Duodenal mucosa (tissue), 2 donors: ENCODE measurements at regions not wholly inside any gene's neighbourhood (a gene's known extent, or its start where the extent isn't known, plus 50 kb on each side); places are given as distances from the start of the nearest gene placed in this dataset.
"Not testable (repeated sequence)": the region's sequence is repeated elsewhere in the genome, so short reads cannot be mapped to it uniquely, and the experiment has no call there.

Source experiments
- H3K27ac ChIP-seq: one replicate; pipeline ENCODE4 v1.7.0; 2013; ENCODE audit warnings: low read depth, low read length
- H3K27me3 ChIP-seq, 2 donors: one replicate each; pipeline ENCODE4 v1.7.0; 2013; ENCODE audit warnings: low read length in 2 of 2, control low read depth in 1 of 2; ENCODE audit not compliant: insufficient read depth in 2 of 2, control insufficient read depth in 1 of 2
- H3K36me3 ChIP-seq, 2 donors: one replicate each; pipeline ENCODE4 v1.7.0; 2013; ENCODE audit warnings: low read length in 2 of 2, control low read depth in 1 of 2; ENCODE audit not compliant: insufficient read depth in 2 of 2, control insufficient read depth in 1 of 2
- H3K4me1 ChIP-seq, 2 donors: one replicate each; pipeline ENCODE4 v1.7.0; 2013; ENCODE audit warnings: low read length in 2 of 2, control low read depth in 1 of 2; ENCODE audit not compliant: insufficient read depth in 2 of 2, control insufficient read depth in 1 of 2
- H3K4me3 ChIP-seq, 2 donors: one replicate each; pipeline ENCODE4 v1.7.0; 2013; ENCODE audit warnings: low read length in 2 of 2, low read depth in 1 of 2
- H3K9ac ChIP-seq, 2 donors: one replicate each; pipeline ENCODE4 v1.7.0; 2013; ENCODE audit warnings: low read length in 2 of 2, low read depth in 1 of 2
- H3K9me3 ChIP-seq, 2 donors: one replicate each; pipeline ENCODE4 v1.7.0; 2013; ENCODE audit warnings: low read length in 2 of 2, control low read depth in 1 of 2; ENCODE audit not compliant: control insufficient read depth in 1 of 2

DNA sequence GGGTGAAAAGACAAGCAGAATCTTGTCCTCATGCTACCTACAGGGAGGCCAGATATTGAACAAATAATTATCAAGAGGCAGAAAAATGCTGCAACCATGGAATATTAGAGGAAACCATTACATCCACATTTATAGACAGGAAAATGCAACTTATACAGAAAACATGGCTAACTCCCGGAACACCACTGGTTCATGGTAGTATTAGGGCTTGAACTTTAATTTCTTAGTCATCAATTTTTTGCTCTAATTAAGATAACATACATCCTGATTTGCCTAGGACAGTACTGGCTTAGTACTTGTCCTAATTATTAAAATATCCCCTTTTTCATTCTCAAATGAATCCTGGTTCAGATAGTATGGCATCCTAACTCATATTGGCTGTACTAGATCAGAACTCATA is 76.3 kb upstream of the TGFBR2 start:
- Histone ChIP-seq H3K9ac (no peak overlapping the region), H3K27ac (no peak overlapping the region), H3K4me1 (no peaks in the 10 kb centered on the region), H3K27me3 (no peaks in the 10 kb centered on the region), H3K9me3 (no peaks in the 10 kb centered on the region), H3K36me3 (no peaks in the 10 kb centered on the region), H3K4me3 (no peak overlapping the region)

DNA sequence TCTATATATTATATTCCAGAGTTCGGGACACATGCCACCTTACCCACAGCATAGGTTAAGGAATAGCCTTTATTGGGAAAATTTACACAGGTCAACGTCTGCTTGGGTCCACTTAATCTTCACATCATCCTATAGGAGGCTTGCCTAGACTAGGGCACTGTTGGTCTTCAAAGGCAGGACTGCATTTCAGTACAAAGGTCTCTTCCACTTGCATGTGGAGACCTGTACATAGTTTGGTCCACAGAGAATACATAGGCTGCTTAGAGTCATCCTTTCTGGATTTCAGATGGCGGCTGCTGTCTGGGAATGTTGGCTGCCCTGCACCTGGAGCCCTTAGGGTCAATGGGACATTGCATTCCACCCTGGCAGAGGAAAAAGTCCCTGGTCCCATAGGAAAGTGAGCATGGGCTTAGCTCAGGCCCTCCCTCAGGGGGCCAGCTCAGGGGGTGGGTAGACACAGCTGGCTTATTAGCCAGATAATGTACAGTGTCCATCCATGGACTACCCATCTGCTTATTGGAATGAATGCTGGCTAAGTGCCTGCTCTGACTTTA is 75.3 kb upstream of the TGFBR2 start:
- no peak overlapping the region for H3K27ac ChIP-seq
- no peaks in the 10 kb centered on the region for H3K27me3 ChIP-seq
- H3K36me3 ChIP-seq, result no peaks in the 10 kb centered on the region
- no peak overlapping the region for H3K9ac ChIP-seq
- no peak overlapping the region for H3K4me3 ChIP-seq
- H3K9me3 ChIP-seq, result no peaks in the 10 kb centered on the region
- no peaks in the 10 kb centered on the region for H3K4me1 ChIP-seq

DNA sequence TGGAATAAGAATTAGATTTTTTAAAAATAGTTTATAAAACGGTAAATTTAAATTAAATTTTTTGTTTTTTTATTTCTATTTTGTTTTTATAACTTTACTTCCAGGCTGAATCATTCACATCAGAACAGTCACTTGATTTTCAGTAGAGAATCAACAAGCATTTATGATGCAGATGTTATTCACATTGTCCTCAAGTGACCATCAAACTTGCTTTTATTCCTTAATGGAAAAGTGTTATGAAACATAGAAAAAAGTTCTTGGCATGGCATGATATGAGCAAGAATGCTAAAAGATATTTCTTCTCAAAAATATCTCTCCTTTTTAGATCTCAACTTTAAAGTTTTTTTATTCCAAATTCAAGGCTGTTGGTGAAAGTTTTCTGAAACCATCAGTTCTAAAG is 70.9 kb upstream of the TGFBR2 start:
- Histone ChIP-seq H3K9ac (no peak overlapping the region), H3K27ac (no peak overlapping the region)

DNA sequence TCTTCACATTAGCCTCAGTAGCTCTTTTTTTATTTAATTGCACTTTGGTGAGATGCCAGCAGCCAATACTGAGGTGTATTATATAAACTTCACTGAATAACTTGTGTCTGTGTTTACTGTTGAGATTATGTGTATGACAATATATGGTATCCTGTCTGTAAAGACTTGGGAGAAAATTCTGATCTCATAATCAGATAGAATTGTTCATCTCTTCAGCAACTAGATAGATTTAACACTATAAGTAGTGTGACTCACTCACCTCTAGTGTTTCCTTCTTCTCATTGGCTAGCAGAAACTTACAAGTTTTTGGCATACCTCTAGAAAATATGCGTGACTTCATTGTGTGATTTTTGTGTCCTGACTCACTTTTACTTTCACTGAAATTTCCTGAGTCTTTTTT is 67.6 kb upstream of the TGFBR2 start:
- Histone ChIP-seq H3K36me3 (no peaks in the 10 kb centered on the region), H3K4me1 (no peaks in the 10 kb centered on the region)

More for the DNA sequence above, 70.9 kb upstream of the TGFBR2 start:
- Histone ChIP-seq H3K4me3 (no peak overlapping the region), H3K9me3 (no peaks in the 10 kb centered on the region), H3K27me3 (no peaks in the 10 kb centered on the region), H3K4me1 (no peaks in the 10 kb centered on the region), H3K36me3 (no peaks in the 10 kb centered on the region)

DNA sequence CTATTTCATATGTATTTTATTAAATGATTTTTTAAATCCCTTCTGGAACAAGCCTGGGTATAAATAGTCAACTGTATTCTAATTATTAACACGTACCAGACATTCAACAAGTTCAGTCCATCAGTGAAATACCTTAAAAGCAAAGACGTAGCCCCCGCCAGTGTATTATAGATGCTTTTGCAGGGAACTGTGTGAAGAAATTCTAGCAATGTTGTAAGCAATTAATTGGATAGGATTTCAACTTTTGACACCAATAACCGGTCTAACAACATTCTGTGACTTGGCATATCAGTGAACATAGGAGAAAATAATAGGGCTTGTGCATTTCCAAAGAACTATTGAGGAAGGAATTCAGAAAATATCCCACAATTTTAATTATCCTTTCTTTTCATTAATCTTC is 67.2 kb upstream of the TGFBR2 start:
- Histone ChIP-seq H3K27ac (no peak overlapping the region), H3K4me3 (no peak overlapping the region), H3K36me3 (no peaks in the 10 kb centered on the region), H3K9me3 (no peaks in the 10 kb centered on the region), H3K9ac (no peak overlapping the region), H3K27me3 (no peaks in the 10 kb centered on the region), H3K4me1 (no peaks in the 10 kb centered on the region)

More for the DNA sequence above, 67.6 kb upstream of the TGFBR2 start:
- Histone ChIP-seq H3K27ac (no peak overlapping the region), H3K9me3 (no peaks in the 10 kb centered on the region), H3K9ac (no peak overlapping the region), H3K27me3 (no peaks in the 10 kb centered on the region), H3K4me3 (no peak overlapping the region)

DNA sequence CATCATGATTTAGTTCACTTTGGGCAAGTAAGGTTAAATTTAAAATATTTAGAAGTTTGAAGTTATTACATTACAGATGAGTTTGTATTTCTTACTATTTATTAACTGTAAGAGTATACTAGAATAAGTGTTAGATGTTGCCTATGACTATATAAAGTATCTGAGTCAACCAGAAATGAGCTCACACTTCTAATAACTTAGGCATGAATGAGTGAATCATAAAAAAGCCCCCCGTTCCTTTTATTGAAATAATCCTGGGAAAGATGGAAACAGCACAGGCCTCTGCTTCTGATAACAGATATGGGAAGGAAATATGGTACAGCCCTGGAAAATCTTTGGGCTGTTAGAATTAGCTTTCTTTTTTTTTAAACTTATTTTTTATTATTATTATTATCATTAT is 66.6 kb upstream of the TGFBR2 start:
- Histone ChIP-seq H3K9ac (no peak overlapping the region), H3K4me1 (no peaks in the 10 kb centered on the region), H3K36me3 (no peaks in the 10 kb centered on the region), H3K4me3 (no peak overlapping the region), H3K9me3 (no peaks in the 10 kb centered on the region), H3K27ac (no peak overlapping the region), H3K27me3 (no peaks in the 10 kb centered on the region)

DNA sequence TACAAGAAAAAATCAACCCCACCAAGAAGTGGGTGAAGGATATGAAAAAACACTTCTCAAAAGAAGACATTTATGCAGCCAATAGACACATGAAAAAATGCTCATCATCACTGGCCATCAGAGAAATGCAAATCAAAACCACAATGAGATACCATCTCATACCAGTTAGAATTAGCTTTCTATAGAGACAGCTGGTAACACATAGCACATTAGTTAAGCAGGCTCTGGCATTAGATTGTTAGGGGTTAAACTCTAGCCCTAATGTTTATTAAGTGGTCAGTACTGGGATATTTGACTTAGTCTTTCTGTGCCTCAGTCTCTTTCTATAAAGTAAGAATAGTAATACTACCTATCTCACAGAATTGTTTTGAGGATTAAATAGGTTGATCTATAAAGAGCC is 65.2 kb upstream of the TGFBR2 start:
- not testable (repeated sequence) for H3K4me1 ChIP-seq, H3K9ac ChIP-seq, H3K27me3 ChIP-seq

DNA sequence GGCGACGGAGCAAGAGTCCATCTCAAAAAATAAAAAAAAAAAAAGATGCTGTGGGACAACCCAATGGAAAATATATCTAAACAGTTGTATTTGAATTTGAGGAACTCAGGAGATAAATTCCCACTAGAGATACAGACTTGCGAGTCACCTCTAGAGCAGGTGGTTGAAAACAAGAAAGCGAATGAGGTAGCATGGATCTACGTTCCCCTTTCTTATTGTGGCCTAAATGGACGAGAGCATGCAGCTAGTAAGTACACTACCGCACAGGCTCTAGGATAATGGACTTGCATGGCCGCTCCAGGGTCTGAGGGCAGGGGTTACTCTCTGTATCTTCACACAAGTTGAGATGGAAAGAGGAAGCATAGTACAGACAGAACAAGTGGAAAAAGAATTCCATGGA is 63.5 kb upstream of the TGFBR2 start:
- Histone ChIP-seq H3K4me3 (no peak overlapping the region), H3K27me3 (no peaks in the 10 kb centered on the region), H3K9me3 (no peaks in the 10 kb centered on the region), H3K27ac (no peak overlapping the region), H3K36me3 (no peaks in the 10 kb centered on the region), H3K9ac (no peak overlapping the region), H3K4me1 (no peaks in the 10 kb centered on the region)

More for the DNA sequence above, 65.2 kb upstream of the TGFBR2 start:
- not testable (repeated sequence) for H3K9me3 ChIP-seq, H3K36me3 ChIP-seq, H3K4me3 ChIP-seq, H3K27ac ChIP-seq

DNA sequence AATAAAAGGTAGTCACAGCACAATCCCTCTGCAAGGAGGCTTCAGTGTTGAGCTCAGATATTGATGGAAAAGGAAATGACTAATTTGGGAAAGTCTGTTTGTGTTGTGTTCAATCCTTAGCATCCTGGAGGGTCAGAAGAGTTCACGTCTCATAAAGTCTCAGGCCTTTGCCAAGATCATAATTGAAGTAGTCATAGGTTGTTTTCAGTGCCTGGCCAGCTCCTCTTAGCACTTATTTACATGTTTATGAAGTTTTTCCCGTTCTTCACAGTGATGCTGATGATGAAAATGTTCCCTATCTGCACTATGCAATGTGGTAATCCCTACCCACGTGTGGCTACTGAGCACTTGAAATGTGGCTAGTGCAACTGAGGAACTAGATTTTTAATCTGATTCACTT is 61.6 kb upstream of the TGFBR2 start:
- Histone ChIP-seq H3K9me3 (no peaks in the 10 kb centered on the region), H3K36me3 (no peaks in the 10 kb centered on the region), H3K9ac (no peak overlapping the region), H3K27me3 (no peaks in the 10 kb centered on the region), H3K27ac (no peak overlapping the region), H3K4me1 (no peaks in the 10 kb centered on the region), H3K4me3 (no peak overlapping the region)

DNA sequence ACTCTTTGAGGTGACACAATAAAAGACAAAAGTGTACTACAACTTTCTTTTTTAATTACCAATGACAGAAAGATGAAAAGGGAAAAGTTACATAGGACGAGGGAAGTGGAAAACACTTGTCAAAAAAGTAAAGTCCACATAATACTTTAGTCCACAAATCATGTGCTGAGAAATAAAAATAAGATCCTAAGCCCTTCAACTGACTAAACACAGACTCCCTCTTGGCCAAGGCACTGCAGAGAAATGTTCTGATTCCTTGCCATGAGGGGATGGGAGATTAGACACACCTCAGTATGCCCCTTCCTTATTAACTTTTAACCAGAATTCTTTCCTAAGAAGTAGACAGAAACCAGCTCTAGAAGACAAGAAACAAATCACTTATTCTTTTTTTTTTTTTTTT is 59.5 kb upstream of the TGFBR2 start:
- Histone ChIP-seq H3K4me3 (no peak overlapping the region), H3K9me3 (no peaks in the 10 kb centered on the region), H3K27me3 (no peaks in the 10 kb centered on the region), H3K27ac (no peak overlapping the region), H3K9ac (no peak overlapping the region), H3K4me1 (no peaks in the 10 kb centered on the region), H3K36me3 (no peaks in the 10 kb centered on the region)

DNA sequence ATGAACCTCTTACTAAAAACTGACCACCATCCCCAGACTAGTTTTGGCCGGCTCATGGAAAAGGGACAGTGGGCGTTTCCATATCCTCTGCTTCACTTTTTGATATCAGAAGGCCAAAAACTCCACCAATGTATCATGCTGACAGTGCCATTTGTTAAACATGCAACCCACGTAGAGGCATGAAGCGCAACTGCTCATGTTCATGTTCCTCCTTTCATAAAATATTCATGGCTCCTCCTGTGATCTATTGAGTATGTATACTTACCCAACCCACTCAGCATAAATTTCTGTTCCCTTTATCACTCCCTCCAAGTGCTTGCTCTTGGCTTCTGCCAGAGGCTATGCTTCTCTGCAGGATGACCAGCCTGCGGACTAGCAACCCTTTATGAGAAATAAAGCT is 58.7 kb upstream of the TGFBR2 start:
- Histone ChIP-seq H3K9ac (no peak overlapping the region), H3K36me3 (no peaks in the 10 kb centered on the region), H3K4me3 (no peak overlapping the region), H3K27me3 (no peaks in the 10 kb centered on the region), H3K4me1 (no peaks in the 10 kb centered on the region), H3K27ac (no peak overlapping the region), H3K9me3 (no peaks in the 10 kb centered on the region)
